GM18505 (cell line): ENCODE measurements at regions not wholly inside any gene's neighbourhood (a gene's known extent, or its start where the extent isn't known, plus 50 kb on each side); places are given as distances from the start of the nearest gene placed in this dataset.

Experiments used
- ATAC-seq: cut with Tn5 transposase; IDR thresholded peaks from one replicate; pipeline ENCODE4 v1.9.1; 2021; ENCODE audit not compliant: unreplicated experiment
- POLR2A ChIP-seq: IDR thresholded peaks from 4 replicates; pipeline ENCODE4 v1.6.1; 2011; ENCODE audit warnings: borderline replicate concordance; ENCODE audit not compliant: insufficient read depth, insufficient read length; ENCODE audit errors: extremely low read depth

DNA sequence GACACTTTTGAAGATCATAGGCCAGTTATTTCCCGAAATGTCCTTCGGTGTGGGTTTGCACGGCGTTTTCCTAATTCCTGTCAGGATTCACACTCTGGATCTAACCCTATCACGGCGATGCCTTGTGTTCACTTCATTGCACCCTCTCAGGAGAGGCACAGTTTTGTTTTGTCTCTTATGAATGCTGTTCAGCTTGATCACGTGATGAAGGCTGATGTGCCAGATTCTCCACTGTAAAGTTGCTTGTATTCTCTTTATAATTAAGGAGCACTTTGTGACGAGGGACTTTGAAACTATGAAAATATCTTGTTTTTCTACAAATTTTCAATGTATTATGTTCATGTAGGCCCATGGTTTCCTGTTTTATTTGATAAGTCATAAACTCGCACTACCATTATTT, 568.1 kb downstream of the ACTR3B start:
- no peak for ATAC-seq
- no peak for TF ChIP-seq POLR2A

DNA sequence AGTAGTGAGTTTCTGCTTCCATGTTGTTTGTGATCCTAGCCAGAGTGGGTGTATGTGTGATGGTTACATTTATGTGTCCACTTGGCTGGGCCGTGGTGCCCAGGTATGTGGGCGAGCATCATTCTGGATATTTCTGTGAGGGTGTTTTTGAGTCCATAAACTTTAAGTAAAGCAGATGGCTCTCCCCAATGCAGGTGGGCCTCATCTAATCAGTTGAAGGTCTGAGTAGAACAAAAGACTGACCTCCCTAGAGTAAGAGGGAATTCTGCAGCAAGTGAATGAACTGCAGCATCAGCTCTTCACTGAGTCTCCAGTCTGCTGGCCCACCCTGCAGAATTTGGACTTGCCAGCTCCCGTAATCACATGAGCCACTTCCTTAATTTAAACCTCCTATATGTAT, 571.9 kb downstream of the ACTR3B start:
- ATAC-seq: no peak
- TF ChIP-seq POLR2A: no peak

DNA sequence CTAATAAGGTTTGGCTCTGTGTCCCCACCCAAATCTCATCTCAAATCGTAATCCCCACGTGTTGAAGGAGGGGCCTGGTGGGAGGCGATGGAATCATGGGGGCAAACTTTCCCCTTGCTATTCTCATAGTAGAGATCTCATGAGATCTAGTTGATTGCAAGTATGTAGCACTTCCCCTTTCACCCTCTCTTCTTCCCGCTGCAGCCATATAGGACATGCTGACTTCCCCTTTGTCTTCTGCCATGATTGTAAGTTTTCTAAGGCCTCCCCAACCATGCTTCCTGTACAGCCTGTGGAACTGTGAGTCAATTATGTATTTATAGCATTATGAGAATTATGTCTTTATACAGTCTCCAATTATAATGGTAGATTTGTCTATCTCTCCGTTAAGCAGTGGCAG, 594.5 kb downstream of the ACTR3B start:
- TF ChIP-seq POLR2A: no peak
- ATAC-seq: no peak

DNA sequence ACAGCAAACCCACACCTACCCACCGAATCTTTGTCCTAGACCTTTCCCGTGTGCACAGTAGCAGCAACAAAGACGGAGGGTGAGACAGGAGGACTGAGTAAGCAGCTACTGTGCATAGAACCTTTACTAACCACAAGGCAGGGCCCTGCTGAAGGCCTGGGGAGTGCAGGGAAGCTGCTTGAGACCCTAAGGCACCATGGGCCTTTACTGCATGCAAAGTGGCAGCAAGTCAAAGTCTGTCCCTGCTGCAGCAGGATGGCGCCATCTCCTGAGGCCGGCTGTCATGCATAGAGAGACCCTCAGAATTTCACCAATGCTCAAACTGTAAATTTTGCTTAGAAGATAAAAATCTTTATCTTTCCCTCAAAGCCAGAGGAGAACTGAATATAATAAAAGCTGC, 610.5 kb downstream of the ACTR3B start:
- ATAC-seq: no peak

DNA sequence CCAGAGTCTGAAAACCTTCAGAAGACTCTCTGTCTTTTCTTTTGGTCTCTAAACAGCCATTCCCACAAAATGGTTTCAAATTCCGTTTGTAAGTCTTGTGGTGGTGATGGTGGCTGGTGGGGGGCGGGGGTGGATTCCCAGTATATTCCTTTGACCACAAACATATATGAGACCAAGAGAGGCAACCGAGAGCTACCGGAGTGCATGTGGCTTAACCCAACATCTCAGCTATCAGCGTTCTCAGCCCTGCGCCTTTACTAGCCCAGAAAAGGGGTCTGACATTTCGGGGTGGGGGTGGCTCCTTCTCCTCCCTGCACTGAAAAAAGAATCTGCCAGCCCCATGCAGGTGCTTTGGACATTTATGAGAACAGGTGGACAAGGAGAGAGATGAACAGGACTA, 621.1 kb downstream of the ACTR3B start:
- no peak for TF ChIP-seq POLR2A
- no peak for ATAC-seq

More for the DNA sequence above, 610.5 kb downstream of the ACTR3B start:
- TF ChIP-seq POLR2A: no peak

DNA sequence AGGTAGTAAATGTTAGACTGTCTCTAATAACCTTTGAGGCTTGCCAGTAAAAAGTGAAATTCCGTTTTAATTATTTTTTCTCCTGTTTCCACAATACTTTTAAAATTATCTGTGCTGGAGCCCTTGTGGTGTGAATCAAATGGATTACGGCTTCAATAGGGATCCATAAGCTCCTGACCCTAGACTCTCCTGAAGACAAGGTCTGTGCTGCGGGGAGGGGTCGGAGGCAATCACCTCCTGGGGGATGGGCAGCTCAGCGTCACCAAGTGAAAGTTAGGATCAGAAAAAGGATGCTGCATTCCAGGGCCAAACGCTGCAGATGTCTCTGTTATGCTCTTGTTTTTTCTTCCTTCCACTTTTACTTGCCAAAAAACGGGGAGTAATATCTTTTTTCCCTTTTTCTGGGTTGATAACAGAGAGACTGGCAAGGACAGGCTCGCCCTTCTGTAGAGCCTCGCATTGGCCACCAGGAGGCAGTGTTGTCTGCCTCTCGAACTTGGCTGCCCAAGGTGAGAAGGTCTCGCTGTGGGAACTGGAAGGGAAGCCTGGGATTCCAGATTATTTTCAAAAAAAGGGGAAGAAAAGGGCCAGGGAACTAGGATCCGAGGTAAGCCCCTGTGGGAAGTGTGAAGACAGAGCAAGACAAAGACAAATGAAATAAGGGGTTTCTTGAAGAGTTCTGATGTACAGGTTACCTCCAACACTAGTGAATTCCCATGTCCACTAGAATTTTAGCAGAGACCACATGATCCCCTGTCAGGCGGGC, 621.9 kb downstream of the ACTR3B start:
- ATAC-seq: peak; percentile 73
- no peak for TF ChIP-seq POLR2A

DNA sequence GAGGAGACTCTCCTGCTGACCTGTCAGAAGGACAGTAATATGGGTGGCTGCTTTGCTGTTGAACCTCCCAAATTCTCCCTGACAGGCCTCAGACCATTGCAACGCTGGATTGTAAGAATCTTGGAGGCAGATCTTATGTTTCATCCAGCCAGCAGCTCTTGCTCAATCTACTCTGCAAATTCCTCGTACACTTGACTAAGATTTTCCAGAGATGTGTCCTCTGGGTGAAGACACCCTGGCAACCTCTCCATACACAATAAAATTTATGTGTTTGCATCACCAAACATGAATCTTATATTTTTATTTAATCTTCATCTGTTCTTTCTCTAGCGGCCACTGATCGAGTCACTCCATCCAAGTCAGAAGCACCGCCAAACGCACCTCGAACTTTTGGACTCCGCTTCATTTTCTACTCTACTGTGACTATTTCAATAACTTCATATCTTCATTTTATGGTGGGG, 623.1 kb downstream of the ACTR3B start:
- TF ChIP-seq POLR2A: no peak
- no peak for ATAC-seq

DNA sequence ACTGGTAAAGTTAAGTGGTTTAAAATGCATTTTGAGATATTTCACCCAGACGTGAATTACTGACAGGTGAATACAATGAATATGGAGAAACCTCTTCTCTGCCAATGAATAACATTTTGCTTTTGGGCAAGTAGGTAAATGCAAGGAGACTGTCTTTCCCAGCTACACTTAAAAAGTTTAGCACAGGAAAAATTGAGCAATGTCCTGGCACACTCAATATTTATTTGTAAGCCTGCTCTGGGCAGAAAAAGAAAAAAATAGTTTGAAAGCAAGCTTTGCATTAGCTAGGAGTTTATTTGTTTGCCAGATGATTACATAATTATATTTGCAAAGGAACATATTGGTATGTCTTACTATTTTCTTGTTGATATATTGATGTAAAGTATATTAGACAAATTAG, 624.2 kb downstream of the ACTR3B start:
- no peak for TF ChIP-seq POLR2A
- no peak for ATAC-seq

DNA sequence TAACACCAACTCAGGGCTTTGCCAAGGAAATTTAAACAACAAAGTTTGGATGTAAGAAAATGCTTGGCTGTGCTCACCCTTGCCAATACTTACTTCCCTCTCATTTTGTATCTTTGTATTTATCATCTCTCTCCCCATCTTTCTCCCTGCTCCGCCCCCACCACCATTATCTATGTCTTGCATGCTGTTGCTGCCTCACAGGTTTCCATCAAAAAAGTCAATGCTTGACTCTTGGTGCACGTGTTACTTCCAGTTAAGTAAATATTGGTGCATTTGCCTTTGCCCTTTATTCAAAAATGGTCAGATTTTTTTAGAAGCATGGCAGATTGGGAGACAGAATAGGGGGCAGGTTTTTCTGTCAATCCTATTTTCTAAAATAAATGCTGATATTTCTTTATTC, 626.0 kb downstream of the ACTR3B start:
- ATAC-seq: no peak

DNA sequence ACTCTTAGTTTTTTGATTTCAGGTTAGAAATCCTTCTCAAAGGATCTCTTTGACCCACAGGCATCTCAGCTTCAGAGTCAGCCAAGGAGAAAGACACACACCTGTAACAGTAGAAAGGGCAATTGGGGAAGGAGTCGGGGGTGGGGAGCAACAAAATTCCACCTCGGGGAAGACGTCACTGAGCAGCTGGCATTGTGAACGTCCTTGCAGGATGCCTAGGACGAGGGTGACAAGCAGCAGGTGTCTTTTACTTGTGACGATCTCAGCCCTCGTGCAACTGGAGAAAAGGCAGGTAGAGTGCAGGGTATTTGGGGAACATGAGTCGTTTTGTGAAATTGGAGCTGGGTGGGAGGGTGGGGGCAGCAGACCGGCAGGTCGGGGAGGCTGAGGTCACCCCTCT, 627.0 kb downstream of the ACTR3B start:
- no peak for ATAC-seq
- TF ChIP-seq POLR2A: no peak

More for the DNA sequence above, 626.0 kb downstream of the ACTR3B start:
- no peak for TF ChIP-seq POLR2A

DNA sequence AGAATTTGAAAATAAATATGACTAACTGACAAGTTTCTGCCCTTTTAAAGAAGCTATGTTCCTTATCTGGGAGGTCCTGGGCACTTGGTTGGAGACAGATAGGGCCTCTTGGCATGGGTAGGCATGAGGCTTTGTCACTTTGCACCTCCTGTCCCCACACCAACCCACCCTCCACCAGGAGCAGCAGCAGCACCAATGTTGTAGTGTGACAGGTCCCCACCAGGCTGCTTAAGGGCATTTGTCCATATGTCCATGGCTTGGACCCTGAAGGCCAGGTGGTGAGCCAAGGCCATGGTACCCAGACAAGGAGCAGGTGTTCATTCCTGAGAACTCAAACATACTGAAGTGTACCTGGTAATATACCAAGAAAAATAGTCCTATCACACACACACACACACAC, 629.1 kb downstream of the ACTR3B start:
- no peak for ATAC-seq
- TF ChIP-seq POLR2A: no peak

DNA sequence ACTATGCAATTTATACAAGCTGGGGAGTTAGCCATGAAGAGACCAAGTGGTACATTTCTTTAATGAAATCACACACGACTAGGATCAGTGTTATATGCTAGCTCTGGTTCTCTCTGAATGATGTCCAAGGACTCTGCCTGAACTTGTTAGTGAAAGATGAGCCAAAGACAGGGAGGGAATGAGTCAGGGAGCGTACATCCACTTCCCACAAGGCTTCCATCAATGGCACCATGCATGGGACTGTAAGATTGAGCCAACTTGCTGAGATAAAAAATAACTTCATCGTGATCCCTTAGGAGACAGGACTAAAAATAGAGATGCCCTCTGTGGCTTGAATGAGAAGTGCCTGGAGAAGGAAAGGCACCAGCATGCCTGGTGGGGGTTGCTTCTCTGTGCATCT, 629.7 kb downstream of the ACTR3B start:
- no peak for TF ChIP-seq POLR2A
- ATAC-seq: no peak

DNA sequence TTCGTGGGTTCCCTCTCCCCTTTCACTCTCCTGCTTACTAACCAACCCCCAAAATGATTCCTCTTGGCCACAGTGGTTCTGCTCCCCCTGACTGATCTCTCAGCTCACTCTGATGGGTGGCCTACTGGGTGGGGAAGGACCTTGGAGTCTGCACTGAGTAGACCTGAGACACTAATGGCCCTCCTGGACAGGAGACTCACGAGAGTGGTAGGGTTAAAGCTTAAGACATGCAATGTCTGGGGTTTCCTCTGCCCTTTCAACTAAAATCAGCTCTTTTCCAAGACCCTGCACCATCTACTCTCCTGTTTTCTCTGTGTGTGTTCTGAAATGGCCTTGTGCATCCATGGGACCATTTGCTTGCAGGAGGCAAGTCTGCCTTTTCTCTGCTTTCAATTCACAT, 631.4 kb downstream of the ACTR3B start:
- no peak for ATAC-seq
- no peak for TF ChIP-seq POLR2A

DNA sequence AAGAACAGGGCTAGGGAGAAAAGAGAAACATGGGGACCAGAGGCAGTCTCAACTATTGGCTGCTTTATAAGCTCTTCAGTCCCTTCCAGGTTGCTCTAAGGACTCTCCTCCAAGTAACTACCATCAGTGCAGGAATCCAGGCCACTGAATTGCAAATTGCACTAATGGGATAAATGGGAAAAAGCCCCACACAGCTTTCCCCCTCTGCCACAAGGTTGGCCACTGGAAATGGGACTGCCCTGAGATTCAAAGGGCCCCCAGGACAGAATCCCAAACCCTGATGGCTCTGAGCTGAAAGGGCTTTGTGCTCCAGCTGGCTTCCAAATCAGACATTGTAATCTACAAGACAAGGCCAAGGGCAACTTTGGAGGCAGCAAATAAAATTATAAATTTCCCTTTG, 633.2 kb downstream of the ACTR3B start:
- no peak for TF ChIP-seq POLR2A
- ATAC-seq: no peak
